ENCODE measurements at regions not wholly inside any gene's neighbourhood (a gene's known extent, or its start where the extent isn't known, plus 50 kb on each side); places are given as distances from the start of the nearest gene placed in this dataset.

DNA sequence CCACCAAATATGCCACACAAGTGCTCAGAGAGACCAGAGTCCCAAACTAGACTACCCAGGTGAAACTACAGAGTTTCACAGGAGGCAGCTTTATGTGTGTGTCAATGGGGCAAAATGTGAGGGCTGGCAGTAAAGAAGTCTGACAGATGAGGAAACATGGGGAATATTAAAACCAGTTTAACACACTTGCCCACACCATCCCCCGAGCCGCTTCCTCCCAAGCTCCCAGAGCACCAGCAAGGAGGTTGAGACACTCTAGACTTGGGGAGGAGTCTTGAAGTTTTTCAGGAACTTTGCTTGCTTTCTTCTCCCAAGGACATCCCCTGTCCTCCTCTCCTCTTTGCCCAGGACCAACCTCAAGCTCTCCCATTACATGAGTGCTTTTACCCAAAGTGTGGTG is 94.7 kb upstream of the SPRY1 start:
- H3K4me3 Mint-ChIP-seq (ENCODE audit: unreplicated experiment): no peak overlapping the region
- no peaks in the 10 kb centered on the region for H3K9me3 Mint-ChIP-seq (ENCODE audit: unreplicated experiment)
- no peaks in the 10 kb centered on the region for H3K36me3 Mint-ChIP-seq (ENCODE audit: low read depth, unreplicated experiment)
- TF ChIP-seq, protein P1, sequence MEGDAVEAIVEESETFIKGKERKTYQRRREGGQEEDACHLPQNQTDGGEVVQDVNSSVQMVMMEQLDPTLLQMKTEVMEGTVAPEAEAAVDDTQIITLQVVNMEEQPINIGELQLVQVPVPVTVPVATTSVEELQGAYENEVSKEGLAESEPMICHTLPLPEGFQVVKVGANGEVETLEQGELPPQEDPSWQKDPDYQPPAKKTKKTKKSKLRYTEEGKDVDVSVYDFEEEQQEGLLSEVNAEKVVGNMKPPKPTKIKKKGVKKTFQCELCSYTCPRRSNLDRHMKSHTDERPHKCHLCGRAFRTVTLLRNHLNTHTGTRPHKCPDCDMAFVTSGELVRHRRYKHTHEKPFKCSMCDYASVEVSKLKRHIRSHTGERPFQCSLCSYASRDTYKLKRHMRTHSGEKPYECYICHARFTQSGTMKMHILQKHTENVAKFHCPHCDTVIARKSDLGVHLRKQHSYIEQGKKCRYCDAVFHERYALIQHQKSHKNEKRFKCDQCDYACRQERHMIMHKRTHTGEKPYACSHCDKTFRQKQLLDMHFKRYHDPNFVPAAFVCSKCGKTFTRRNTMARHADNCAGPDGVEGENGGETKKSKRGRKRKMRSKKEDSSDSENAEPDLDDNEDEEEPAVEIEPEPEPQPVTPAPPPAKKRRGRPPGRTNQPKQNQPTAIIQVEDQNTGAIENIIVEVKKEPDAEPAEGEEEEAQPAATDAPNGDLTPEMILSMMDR (IDR thresholded peaks at IDR 0.05; ENCODE audit: unreplicated experiment): no peak
- DNase-seq (ENCODE audit: low spot score): no peak
- peaks cover 18% of the 10 kb centered on the region for H3K4me1 Mint-ChIP-seq (ENCODE audit: unreplicated experiment)
- H3K27ac Mint-ChIP-seq (ENCODE audit: unreplicated experiment): no peak overlapping the region
- H3K27me3 Mint-ChIP-seq (ENCODE audit: unreplicated experiment): peaks cover 9% of the 10 kb centered on the region

GRCh38 chr4:123304151-123304964 is 92.2 kb upstream of the SPRY1 start:
- TF ChIP-seq, protein P1 (IDR thresholded peaks at IDR 0.05; ENCODE audit: unreplicated experiment): no peak
- no peak overlapping the region for H3K27ac Mint-ChIP-seq (ENCODE audit: unreplicated experiment)
- H3K4me1 Mint-ChIP-seq (ENCODE audit: unreplicated experiment): peaks cover 14% of the 10 kb centered on the region
- peaks cover 9% of the 10 kb centered on the region for H3K27me3 Mint-ChIP-seq (ENCODE audit: unreplicated experiment)
- peak; percentile 20 for DNase-seq (ENCODE audit: low spot score)
- no peaks in the 10 kb centered on the region for H3K9me3 Mint-ChIP-seq (ENCODE audit: unreplicated experiment)
- no peaks in the 10 kb centered on the region for H3K36me3 Mint-ChIP-seq (ENCODE audit: low read depth, unreplicated experiment)
- no peak overlapping the region for H3K4me3 Mint-ChIP-seq (ENCODE audit: unreplicated experiment)

DNA sequence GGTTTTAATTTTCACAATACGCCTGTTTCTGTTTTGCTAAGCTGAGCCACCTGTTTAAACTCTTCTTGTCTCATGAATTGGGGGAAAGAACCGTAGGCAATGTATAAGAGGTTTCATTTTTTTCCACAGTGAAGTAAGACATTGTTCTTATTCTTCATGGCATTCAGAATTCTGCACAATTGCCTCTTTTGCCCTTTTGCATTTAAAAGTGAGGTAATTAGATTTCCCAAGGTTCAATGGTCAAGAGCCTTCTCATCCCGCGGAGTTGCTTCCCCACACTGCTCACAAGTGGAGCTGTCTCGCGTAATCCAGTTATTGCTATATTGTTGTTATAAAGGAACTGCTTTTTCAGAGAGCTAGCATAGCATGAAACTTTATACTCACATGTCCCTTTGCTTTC is 90.9 kb upstream of the SPRY1 start:
- no peaks in the 10 kb centered on the region for H3K9me3 Mint-ChIP-seq (ENCODE audit: unreplicated experiment)
- DNase-seq (ENCODE audit: low spot score): no peak
- no peak overlapping the region for H3K4me3 Mint-ChIP-seq (ENCODE audit: unreplicated experiment)
- TF ChIP-seq, protein P1 (IDR thresholded peaks at IDR 0.05; ENCODE audit: unreplicated experiment): no peak
- no peak overlapping the region for H3K27ac Mint-ChIP-seq (ENCODE audit: unreplicated experiment)
- H3K4me1 Mint-ChIP-seq (ENCODE audit: unreplicated experiment): peaks cover 6% of the 10 kb centered on the region
- H3K27me3 Mint-ChIP-seq (ENCODE audit: unreplicated experiment): peaks cover 9% of the 10 kb centered on the region
- H3K36me3 Mint-ChIP-seq (ENCODE audit: low read depth, unreplicated experiment): no peaks in the 10 kb centered on the region

- H3K4me1 Mint-ChIP-seq (ENCODE audit: unreplicated experiment): peaks cover 6% of the 10 kb centered on the region
- H3K4me3 Mint-ChIP-seq (ENCODE audit: unreplicated experiment): no peak overlapping the region
- H3K9me3 Mint-ChIP-seq (ENCODE audit: unreplicated experiment): no peaks in the 10 kb centered on the region
- H3K27me3 Mint-ChIP-seq (ENCODE audit: unreplicated experiment): peaks cover 9% of the 10 kb centered on the region
- no peak overlapping the region for H3K27ac Mint-ChIP-seq (ENCODE audit: unreplicated experiment)
- DNase-seq (ENCODE audit: low spot score): no peak
- TF ChIP-seq, protein P1 (IDR thresholded peaks at IDR 0.05; ENCODE audit: unreplicated experiment): no peak
- no peaks in the 10 kb centered on the region for H3K36me3 Mint-ChIP-seq (ENCODE audit: low read depth, unreplicated experiment)
Observed at GRCh38 chr4:123306769-123307168, 89.8 kb upstream of the SPRY1 start.

GRCh38 chr4:123308667-123309066 is 87.9 kb upstream of the SPRY1 start:
- DNase-seq (ENCODE audit: low spot score): no peak
- Mint-ChIP-seq H3K9me3 (ENCODE audit: unreplicated experiment) (no peaks in the 10 kb centered on the region), H3K27me3 (ENCODE audit: unreplicated experiment) (peaks cover 8% of the 10 kb centered on the region), H3K27ac (ENCODE audit: unreplicated experiment) (no peak overlapping the region), H3K4me1 (ENCODE audit: unreplicated experiment) (peaks cover 13% of the 10 kb centered on the region), H3K4me3 (ENCODE audit: unreplicated experiment) (no peak overlapping the region), H3K36me3 (ENCODE audit: low read depth, unreplicated experiment) (no peaks in the 10 kb centered on the region)
- TF ChIP-seq, protein P1 (IDR thresholded peaks at IDR 0.05; ENCODE audit: unreplicated experiment): no peak

Data from endothelial cell (in vitro differentiated cells).